Kidney (tissue), 13 donors: ENCODE measurements at regions not wholly inside any gene's neighbourhood (a gene's known extent, or its start where the extent isn't known, plus 50 kb on each side); places are given as distances from the start of the nearest gene placed in this dataset.

Experiments
- DNase-seq, 5 donors: peaks; one replicate each; pipeline ENCODE4 v3.0.0-alpha.2; 2013 to 2020
- FAIRE-seq: peaks from 2 replicates; lab custom pipeline; 2012; peaks lifted over from hg19 to GRCh38; lab: Jason Lieb, UNC
- H3K27ac ChIP-seq, 2 donors: one replicate each; pipeline ENCODE4 v1.7.0; 2013; ENCODE audit warnings: low read depth in 2 of 2, low read length in 2 of 2, inconsistent platforms in 1 of 2
- H3K27me3 ChIP-seq: one replicate; pipeline ENCODE4 v1.7.1; 2013; ENCODE audit warnings: low read length, inconsistent platforms; ENCODE audit not compliant: control insufficient read depth, insufficient read depth
- H3K36me3 ChIP-seq, 3 donors: one replicate each; pipeline versions ENCODE4 v1.7.0 to v1.7.1; 2013; ENCODE audit warnings: low read length in 3 of 3, control low read depth in 1 of 3, inconsistent platforms in 1 of 3; ENCODE audit not compliant: insufficient read depth in 3 of 3, control insufficient read depth in 2 of 3
- H3K4me1 ChIP-seq, 3 donors: one replicate each; pipeline versions ENCODE4 v1.7.0 to v1.7.1; 2013; ENCODE audit warnings: low read length in 3 of 3, inconsistent platforms in 1 of 3, low read depth in 1 of 3; ENCODE audit not compliant: control insufficient read depth in 2 of 3, insufficient read depth in 2 of 3
- H3K4me3 ChIP-seq, 3 donors: one replicate each; pipeline versions ENCODE4 v1.7.0 to v1.8.1; 2013; ENCODE audit warnings: low read length in 3 of 3, control low read depth in 1 of 3, inconsistent platforms in 1 of 3
- H3K9ac ChIP-seq, 3 donors: one replicate each; pipeline versions ENCODE4 v1.7.0 to v1.7.1; 2013; ENCODE audit warnings: low read length in 3 of 3, control low read depth in 1 of 3, inconsistent platforms in 1 of 3
- H3K9me3 ChIP-seq, 3 donors: one replicate each; pipeline versions ENCODE4 v1.7.0 to v1.7.1; 2013; ENCODE audit warnings: low read length in 3 of 3, control low read depth in 1 of 3, inconsistent platforms in 1 of 3; ENCODE audit not compliant: control insufficient read depth in 2 of 3, insufficient read depth in 1 of 3
- CTCF ChIP-seq: IDR thresholded peaks from 3 replicates; pipeline ENCODE4 v1.5.1; 2012; ENCODE audit warnings: mild to moderate bottlenecking, moderate library complexity, borderline replicate concordance; ENCODE audit not compliant: insufficient read depth; ENCODE audit errors: extremely low read depth
- intact Hi-C: fragments of 100-400 bp; cut with DNase I; formaldehyde crosslinking; loops from one replicate; pipeline ENCODE4 v1.11.1; 2022
- donor health status: control.
- donor health status: control.
- donor health status: control.
- donor health status: control.
- donor health status: control.
- donor health status: DM: yes; HTN: yes; CAD: no.
- donor health status: Normal renal cell carcinoma (clear cell type).

GRCh38 chrX:933611-934010, 278.8 kb downstream of the CRLF2 start:
- no peaks in the 10 kb centered on the region for H3K36me3 ChIP-seq
- H3K4me1 ChIP-seq = no peaks in the 10 kb centered on the region
- intact Hi-C loops = no loop called here
- no peak for FAIRE-seq
- H3K9me3 ChIP-seq = no peaks in the 10 kb centered on the region
- no peak overlapping the region for H3K27ac ChIP-seq
- no peak for DNase-seq
- no peak overlapping the region for H3K9ac ChIP-seq
- no peaks in the 10 kb centered on the region for H3K27me3 ChIP-seq
- H3K4me3 ChIP-seq = no peak overlapping the region
- TF ChIP-seq CTCF = no peak

- H3K4me3 ChIP-seq = no peak overlapping the region
- no peak for TF ChIP-seq CTCF
- FAIRE-seq = no peak
- H3K27ac ChIP-seq = no peak overlapping the region
- H3K9ac ChIP-seq = no peak overlapping the region
- DNase-seq = peak in 1 of 5 donors; percentile 34
- intact Hi-C loops = no loop called here
- H3K27me3 ChIP-seq = no peaks in the 10 kb centered on the region
- no peaks in the 10 kb centered on the region for H3K36me3 ChIP-seq
- H3K4me1 ChIP-seq = no peaks in the 10 kb centered on the region
- H3K9me3 ChIP-seq = peaks cover 0 to 8% (median 0%) of the 10 kb centered on the region in 3 donors
These were observed 283.8 kb downstream of the CRLF2 start for GRCh38 chrX:928606-929005.

GRCh38 chrX:926991-927390, 285.5 kb downstream of the CRLF2 start:
- peaks cover 0 to 8% (median 0%) of the 10 kb centered on the region in 3 donors for H3K9me3 ChIP-seq
- no peak for TF ChIP-seq CTCF
- intact Hi-C loops = no loop called here
- no peak overlapping the region for H3K9ac ChIP-seq
- no peaks in the 10 kb centered on the region for H3K36me3 ChIP-seq
- no peaks in the 10 kb centered on the region for H3K4me1 ChIP-seq
- no peaks in the 10 kb centered on the region for H3K27me3 ChIP-seq
- H3K27ac ChIP-seq = no peak overlapping the region
- no peak overlapping the region for H3K4me3 ChIP-seq
- DNase-seq (no peak), FAIRE-seq (no peak)

GRCh38 chrX:926070-926469, 286.4 kb downstream of the CRLF2 start:
- FAIRE-seq (no peak), DNase-seq (peak in 1 of 5 donors; percentile 13)
- no peaks in the 10 kb centered on the region for H3K4me1 ChIP-seq
- TF ChIP-seq CTCF = no peak
- peaks cover 0 to 8% (median 0%) of the 10 kb centered on the region in 3 donors for H3K9me3 ChIP-seq
- H3K36me3 ChIP-seq = no peaks in the 10 kb centered on the region
- H3K27ac ChIP-seq = no peak overlapping the region
- H3K27me3 ChIP-seq = no peaks in the 10 kb centered on the region
- intact Hi-C loops = no loop called here
- H3K4me3 ChIP-seq = no peak overlapping the region
- H3K9ac ChIP-seq = no peak overlapping the region
